GM19328 (cell line): ENCODE measurements at regions not wholly inside any gene's neighbourhood (a gene's known extent, or its start where the extent isn't known, plus 50 kb on each side); places are given as distances from the start of the nearest gene placed in this dataset.

ENCODE experiments used
- ATAC-seq: cut with Tn5 transposase; IDR thresholded peaks from one replicate; pipeline ENCODE4 v1.9.1; 2021; ENCODE audit warnings: mild to moderate bottlenecking, moderate library complexity; ENCODE audit not compliant: unreplicated experiment

GRCh38 chr3:90010341-90010740, 902.9 kb downstream of the EPHA3 start:
- no peak for ATAC-seq

GRCh38 chr3:90011131-90011530, 903.7 kb downstream of the EPHA3 start:
- no peak for ATAC-seq

- no peak for ATAC-seq
Measured at GRCh38 chr3:90011596-90011995, 904.2 kb downstream of the EPHA3 start.

GRCh38 chr3:90011996-90012395, 904.6 kb downstream of the EPHA3 start:
- no peak for ATAC-seq

GRCh38 chr3:90015688-90016356, 908.4 kb downstream of the EPHA3 start:
- no peak for ATAC-seq

GRCh38 chr3:90016555-90016954, 909.1 kb downstream of the EPHA3 start:
- no peak for ATAC-seq

GRCh38 chr3:90018779-90019178, 911.4 kb downstream of the EPHA3 start:
- ATAC-seq: no peak

- no peak for ATAC-seq
Measured at GRCh38 chr3:90025019-90025418, 917.6 kb downstream of the EPHA3 start.

GRCh38 chr3:90026406-90026805, 919.0 kb downstream of the EPHA3 start:
- ATAC-seq: no peak

GRCh38 chr3:90031121-90031520, 923.7 kb downstream of the EPHA3 start:
- ATAC-seq: no peak

GRCh38 chr3:90032980-90033641, 925.7 kb downstream of the EPHA3 start:
- no peak for ATAC-seq

- ATAC-seq: no peak
Measured at GRCh38 chr3:90034038-90034437, 926.6 kb downstream of the EPHA3 start.

- ATAC-seq: no peak
Measured at GRCh38 chr3:90035643-90036042, 928.2 kb downstream of the EPHA3 start.

GRCh38 chr3:90036939-90037469, 929.6 kb downstream of the EPHA3 start:
- no peak for ATAC-seq

GRCh38 chr3:90039994-90040393, 932.6 kb downstream of the EPHA3 start:
- ATAC-seq: no peak

GRCh38 chr3:90040554-90040953, 933.1 kb downstream of the EPHA3 start:
- ATAC-seq: no peak

- ATAC-seq: no peak
Measured at GRCh38 chr3:90041995-90042394, 934.6 kb downstream of the EPHA3 start.

- ATAC-seq: no peak
Measured at GRCh38 chr3:90043287-90043686, 935.9 kb downstream of the EPHA3 start.

GRCh38 chr3:90044084-90044816, 936.8 kb downstream of the EPHA3 start:
- ATAC-seq: no peak

- ATAC-seq: no peak
Measured at GRCh38 chr3:90052425-90052950, 945.1 kb downstream of the EPHA3 start.

- no peak for ATAC-seq
Measured at GRCh38 chr3:90054311-90054710, 946.9 kb downstream of the EPHA3 start.

- ATAC-seq: no peak
Measured at GRCh38 chr3:90055666-90056065, 948.2 kb downstream of the EPHA3 start.
